ENCODE measurements at regions not wholly inside any gene's neighbourhood (a gene's known extent, or its start where the extent isn't known, plus 50 kb on each side); places are given as distances from the start of the nearest gene placed in this dataset.

DNA sequence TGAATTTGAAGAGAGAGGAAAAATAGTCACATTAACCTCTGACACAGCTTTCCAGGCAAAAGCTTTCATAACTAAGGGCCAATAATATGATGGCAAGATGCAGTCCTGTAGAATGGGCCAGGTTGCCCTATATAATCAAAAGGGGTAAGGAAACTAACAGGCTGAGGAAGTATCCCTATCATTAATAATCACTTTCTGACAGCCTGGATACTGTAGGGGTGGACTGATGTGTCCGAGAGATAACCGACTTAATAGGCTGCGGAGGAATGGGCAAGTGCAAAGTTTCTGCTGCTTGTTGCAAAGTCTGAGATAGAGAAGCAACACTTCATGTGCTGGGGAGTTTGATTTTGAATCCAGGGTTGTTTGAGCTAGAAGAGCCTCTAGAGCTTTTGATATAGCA is 94.8 kb downstream of the DNAAF6 start:
- peak; percentile 67 for TF ChIP-seq MEIS2 (IDR thresholded peaks at IDR 0.05; ENCODE audit: partially characterized antibody)
- no peak for TF ChIP-seq SPI1 (IDR thresholded peaks at IDR 0.05; ENCODE audit: borderline replicate concordance, low read depth, low read length)
- TF ChIP-seq, protein P1, sequence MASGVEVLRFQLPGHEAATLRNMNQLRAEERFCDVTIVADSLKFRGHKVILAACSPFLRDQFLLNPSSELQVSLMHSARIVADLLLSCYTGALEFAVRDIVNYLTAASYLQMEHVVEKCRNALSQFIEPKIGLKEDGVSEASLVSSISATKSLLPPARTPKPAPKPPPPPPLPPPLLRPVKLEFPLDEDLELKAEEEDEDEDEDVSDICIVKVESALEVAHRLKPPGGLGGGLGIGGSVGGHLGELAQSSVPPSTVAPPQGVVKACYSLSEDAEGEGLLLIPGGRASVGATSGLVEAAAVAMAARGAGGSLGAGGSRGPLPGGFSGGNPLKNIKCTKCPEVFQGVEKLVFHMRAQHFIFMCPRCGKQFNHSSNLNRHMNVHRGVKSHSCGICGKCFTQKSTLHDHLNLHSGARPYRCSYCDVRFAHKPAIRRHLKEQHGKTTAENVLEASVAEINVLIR (CRISPR knock-in tag; IDR thresholded peaks at IDR 0.05): no peak
- TF ChIP-seq, protein P2, sequence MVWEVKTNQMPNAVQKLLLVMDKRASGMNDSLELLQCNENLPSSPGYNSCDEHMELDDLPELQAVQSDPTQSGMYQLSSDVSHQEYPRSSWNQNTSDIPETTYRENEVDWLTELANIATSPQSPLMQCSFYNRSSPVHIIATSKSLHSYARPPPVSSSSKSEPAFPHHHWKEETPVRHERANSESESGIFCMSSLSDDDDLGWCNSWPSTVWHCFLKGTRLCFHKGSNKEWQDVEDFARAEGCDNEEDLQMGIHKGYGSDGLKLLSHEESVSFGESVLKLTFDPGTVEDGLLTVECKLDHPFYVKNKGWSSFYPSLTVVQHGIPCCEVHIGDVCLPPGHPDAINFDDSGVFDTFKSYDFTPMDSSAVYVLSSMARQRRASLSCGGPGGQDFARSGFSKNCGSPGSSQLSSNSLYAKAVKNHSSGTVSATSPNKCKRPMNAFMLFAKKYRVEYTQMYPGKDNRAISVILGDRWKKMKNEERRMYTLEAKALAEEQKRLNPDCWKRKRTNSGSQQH (CRISPR knock-in tag; IDR thresholded peaks at IDR 0.05): no peak
- no peak for TF ChIP-seq GATA2 (CRISPR knock-in tag; IDR thresholded peaks at IDR 0.05)
- TF ChIP-seq, protein P3, sequence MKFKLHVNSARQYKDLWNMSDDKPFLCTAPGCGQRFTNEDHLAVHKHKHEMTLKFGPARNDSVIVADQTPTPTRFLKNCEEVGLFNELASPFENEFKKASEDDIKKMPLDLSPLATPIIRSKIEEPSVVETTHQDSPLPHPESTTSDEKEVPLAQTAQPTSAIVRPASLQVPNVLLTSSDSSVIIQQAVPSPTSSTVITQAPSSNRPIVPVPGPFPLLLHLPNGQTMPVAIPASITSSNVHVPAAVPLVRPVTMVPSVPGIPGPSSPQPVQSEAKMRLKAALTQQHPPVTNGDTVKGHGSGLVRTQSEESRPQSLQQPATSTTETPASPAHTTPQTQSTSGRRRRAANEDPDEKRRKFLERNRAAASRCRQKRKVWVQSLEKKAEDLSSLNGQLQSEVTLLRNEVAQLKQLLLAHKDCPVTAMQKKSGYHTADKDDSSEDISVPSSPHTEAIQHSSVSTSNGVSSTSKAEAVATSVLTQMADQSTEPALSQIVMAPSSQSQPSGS (CRISPR knock-in tag; IDR thresholded peaks at IDR 0.05): no peak

All from K562 (cell line).